ENCODE measurements at regions not wholly inside any gene's neighbourhood (a gene's known extent, or its start where the extent isn't known, plus 50 kb on each side); places are given as distances from the start of the nearest gene placed in this dataset.

DNA sequence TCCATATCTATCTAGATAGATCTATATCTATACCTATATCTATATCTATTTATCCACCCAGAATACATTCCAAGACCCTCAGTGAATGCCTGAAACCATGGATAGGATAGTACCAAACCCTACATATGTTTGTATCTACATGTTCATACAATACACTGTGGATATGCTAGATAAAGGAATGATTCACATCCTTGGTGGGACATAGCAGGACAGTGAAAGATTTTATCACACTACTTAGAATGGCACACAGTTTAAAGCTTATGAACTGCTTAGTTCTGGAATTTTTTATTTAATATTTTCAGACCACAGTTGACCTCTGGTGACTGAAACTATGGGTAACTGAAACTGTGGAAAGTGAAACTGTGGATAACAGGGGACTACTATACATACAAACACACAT is 198.8 kb upstream of the TTC14 start:
- no peak for TF ChIP-seq CTCF (IDR thresholded peaks at IDR 0.05; ENCODE audit: low read length, missing control alignments)
- DNase-seq (ENCODE audit: low read depth): no peak
- no peak overlapping the region for H3K4me3 ChIP-seq (replicated peaks; ENCODE audit: low read depth, low read length)

GRCh38 chr3:180408654-180409053 is 193.3 kb upstream of the TTC14 start:
- no peak for TF ChIP-seq CTCF (IDR thresholded peaks at IDR 0.05; ENCODE audit: low read length, missing control alignments)
- no peak for DNase-seq (ENCODE audit: low read depth)
- H3K4me3 ChIP-seq (replicated peaks; ENCODE audit: low read depth, low read length): no peak overlapping the region

DNA sequence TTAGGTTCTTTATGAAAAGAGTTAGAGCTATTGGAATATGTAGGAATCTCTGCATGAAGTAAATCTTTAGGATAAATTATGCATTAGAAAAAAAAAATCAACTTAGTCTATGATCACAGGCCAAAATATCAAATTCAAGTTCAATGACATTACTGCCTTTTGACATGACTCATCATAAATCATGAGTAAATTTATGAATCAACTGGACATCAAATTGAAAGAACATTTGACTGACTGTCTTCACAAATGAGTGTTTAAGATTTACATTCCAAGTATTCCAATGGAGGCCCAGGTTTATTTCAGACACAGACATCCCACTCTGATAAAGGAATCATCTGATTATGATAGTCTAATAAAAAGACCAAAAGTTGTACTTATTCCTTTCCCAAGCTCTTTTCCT is 192.8 kb upstream of the TTC14 start:
- no peak for DNase-seq (ENCODE audit: low read depth)
- no peak overlapping the region for H3K4me3 ChIP-seq (replicated peaks; ENCODE audit: low read depth, low read length)
- no peak for TF ChIP-seq CTCF (IDR thresholded peaks at IDR 0.05; ENCODE audit: low read length, missing control alignments)

DNA sequence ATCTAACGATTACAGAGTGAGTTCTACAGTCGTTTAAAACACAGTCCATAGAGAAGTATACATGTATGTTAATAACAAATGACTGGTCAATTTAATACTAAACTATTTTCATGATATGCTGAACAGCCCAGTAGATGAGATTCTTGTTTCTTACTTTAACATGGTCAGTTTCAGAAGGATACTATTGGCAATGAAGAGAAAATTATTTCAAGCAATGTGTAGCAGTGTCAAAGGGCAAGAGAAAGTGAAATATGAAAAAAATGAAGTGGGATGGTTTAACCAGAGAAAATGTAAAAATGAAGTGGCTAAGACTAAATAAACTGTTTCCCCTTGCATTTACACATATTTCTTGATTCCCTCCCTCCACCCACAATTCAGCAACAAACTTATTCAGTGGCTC is 192.1 kb upstream of the TTC14 start:
- no peak for DNase-seq (ENCODE audit: low read depth)
- H3K4me3 ChIP-seq (replicated peaks; ENCODE audit: low read depth, low read length): no peak overlapping the region
- TF ChIP-seq CTCF (IDR thresholded peaks at IDR 0.05; ENCODE audit: low read length, missing control alignments): no peak

DNA sequence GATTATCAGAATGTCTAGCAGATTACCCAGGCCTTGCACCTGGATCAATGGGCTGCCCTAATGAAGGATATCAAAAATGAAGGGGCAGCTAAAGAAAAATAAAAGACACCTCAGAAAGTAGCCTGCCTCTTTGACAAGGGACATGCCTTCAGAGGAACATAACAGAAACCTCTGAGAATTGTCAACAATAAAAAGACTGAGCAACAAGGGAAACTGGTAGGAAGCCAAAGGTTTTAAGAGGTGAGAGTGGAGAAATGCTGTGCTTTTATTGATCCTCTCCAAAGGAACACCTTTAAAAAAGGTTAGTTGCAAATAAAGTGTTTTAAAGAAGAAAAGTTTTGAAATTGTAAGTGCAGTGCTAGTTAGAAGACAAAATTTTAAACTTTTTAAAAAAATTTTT is 187.8 kb upstream of the TTC14 start:
- no peak for DNase-seq (ENCODE audit: low read depth)
- H3K4me3 ChIP-seq (replicated peaks; ENCODE audit: low read depth, low read length): no peak overlapping the region
- no peak for TF ChIP-seq CTCF (IDR thresholded peaks at IDR 0.05; ENCODE audit: low read length, missing control alignments)

GRCh38 chr3:180416111-180416594 is 185.8 kb upstream of the TTC14 start:
- no peak for TF ChIP-seq CTCF (IDR thresholded peaks at IDR 0.05; ENCODE audit: low read length, missing control alignments)
- H3K4me3 ChIP-seq (replicated peaks; ENCODE audit: low read depth, low read length): no peak overlapping the region
- no peak for DNase-seq (ENCODE audit: low read depth)

GRCh38 chr3:180417241-180417640 is 184.7 kb upstream of the TTC14 start:
- peak; percentile 33 for DNase-seq (ENCODE audit: low read depth)

More at GRCh38 chr3:180417241-180417640, 184.7 kb upstream of the TTC14 start:
- TF ChIP-seq CTCF (IDR thresholded peaks at IDR 0.05; ENCODE audit: low read length, missing control alignments): no peak
- no peak overlapping the region for H3K4me3 ChIP-seq (replicated peaks; ENCODE audit: low read depth, low read length)
